ENCODE measurements at regions not wholly inside any gene's neighbourhood (a gene's known extent, or its start where the extent isn't known, plus 50 kb on each side); places are given as distances from the start of the nearest gene placed in this dataset.

DNA sequence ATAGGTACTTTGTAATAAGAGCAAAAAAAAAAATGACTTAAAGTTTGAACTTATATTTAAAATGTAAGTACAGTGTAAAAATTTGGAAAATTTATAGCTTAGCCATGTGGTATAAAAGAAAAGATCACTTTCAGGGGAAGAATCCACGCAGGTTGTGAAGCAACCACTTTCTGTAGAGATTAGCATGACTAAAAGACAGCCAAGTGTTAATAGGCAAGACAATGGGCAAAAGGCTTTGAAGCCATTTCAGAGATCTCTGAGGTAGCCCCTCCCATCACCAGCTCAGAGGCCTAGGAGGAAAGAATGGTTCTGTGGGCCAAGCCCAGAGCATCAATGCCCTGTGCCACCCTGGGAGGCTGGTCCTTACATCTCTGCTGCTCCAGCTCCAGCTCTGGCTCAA lies 346.3 kb upstream of the CHD1 start:
- ChIA-PET POLR2A (no interaction called here), CTCF (no interaction called here)
- Mint-ChIP-seq H3K9me3 (peaks cover 24% of the 10 kb centered on the region), H3K27ac (no peak overlapping the region), H3K27me3 (ENCODE audit: low read depth) (no peaks in the 10 kb centered on the region; the same call in 1 of the 2 replicates), H3K36me3 (peaks cover 7% of the 10 kb centered on the region; the same call in 1 of the 2 replicates), H3K4me1 (no peaks in the 10 kb centered on the region), H3K4me3 (no peak overlapping the region)
- ATAC-seq (no peak; the same call in 1 of the 2 replicates), DNase-seq (ENCODE audit: low spot score) (no peak)
- TF ChIP-seq TEAD1 (CRISPR knock-in tag; IDR thresholded peaks at IDR 0.05) (no peak), IRF1 (CRISPR knock-in tag; IDR thresholded peaks at IDR 0.05) (no peak), HMGXB4 (CRISPR knock-in tag; IDR thresholded peaks at IDR 0.05) (no peak), TEAD4 (CRISPR knock-in tag; IDR thresholded peaks at IDR 0.05) (no peak), ZBTB43 (CRISPR knock-in tag; IDR thresholded peaks at IDR 0.05) (no peak), JUN (CRISPR knock-in tag; IDR thresholded peaks at IDR 0.05) (no peak)
- TF ChIP-seq, protein P1, sequence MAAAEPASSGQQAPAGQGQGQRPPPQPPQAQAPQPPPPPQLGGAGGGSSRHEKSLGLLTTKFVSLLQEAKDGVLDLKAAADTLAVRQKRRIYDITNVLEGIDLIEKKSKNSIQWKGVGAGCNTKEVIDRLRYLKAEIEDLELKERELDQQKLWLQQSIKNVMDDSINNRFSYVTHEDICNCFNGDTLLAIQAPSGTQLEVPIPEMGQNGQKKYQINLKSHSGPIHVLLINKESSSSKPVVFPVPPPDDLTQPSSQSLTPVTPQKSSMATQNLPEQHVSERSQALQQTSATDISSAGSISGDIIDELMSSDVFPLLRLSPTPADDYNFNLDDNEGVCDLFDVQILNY (CRISPR knock-in tag; IDR thresholded peaks at IDR 0.05), result no peak

- Mint-ChIP-seq H3K27me3 (ENCODE audit: low read depth) (no peaks in the 10 kb centered on the region; the same call in 1 of the 2 replicates), H3K36me3 (peaks cover 7% of the 10 kb centered on the region; the same call in 1 of the 2 replicates), H3K27ac (no peak overlapping the region), H3K9me3 (peaks cover 24% of the 10 kb centered on the region), H3K4me3 (no peak overlapping the region), H3K4me1 (no peaks in the 10 kb centered on the region)
- ChIA-PET POLR2A (no interaction called here), CTCF (no interaction called here)
- no peak for ATAC-seq
- DNase-seq (ENCODE audit: low spot score), result no peak
- no peak for TF ChIP-seq ARID4B (CRISPR knock-in tag; IDR thresholded peaks at IDR 0.05; ENCODE audit: borderline replicate concordance)
- no peak for TF ChIP-seq NFE2L1 (CRISPR knock-in tag; IDR thresholded peaks at IDR 0.05)
- TF ChIP-seq, protein P2, sequence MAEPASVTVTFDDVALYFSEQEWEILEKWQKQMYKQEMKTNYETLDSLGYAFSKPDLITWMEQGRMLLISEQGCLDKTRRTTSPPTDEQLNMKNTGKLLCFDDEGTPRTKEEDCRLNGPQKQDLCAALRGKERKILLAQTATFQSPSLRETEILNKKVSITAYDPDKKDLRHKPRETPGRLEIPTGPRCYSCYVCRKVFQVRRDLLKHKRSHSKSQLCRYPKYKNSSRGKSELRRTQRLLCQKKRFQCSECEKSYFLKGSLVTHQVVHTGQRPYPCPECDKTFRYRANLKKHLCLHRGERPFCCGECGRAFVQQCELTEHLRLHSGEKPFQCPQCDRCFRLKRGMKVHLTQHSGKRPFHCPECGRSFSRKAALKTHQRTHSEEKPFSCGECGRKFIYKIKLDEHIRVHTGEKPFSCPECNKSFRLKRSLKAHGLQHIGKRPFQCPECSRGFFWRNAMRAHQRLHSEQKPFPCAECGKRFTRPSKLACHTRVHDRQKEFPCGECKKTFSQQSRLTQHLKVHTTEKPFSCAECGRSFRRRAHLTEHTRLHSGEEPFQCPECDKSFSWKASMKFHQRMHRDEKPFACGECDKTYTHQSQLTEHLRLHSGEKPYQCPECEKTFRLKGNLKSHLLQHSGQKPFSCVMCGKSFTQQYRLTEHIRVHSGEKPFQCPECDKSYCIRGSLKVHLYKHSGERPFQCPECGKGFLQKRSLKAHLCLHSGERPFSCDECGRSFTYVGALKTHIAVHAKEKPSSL (CRISPR knock-in tag; conservative IDR thresholded peaks at IDR 0.05), result no peak
- TF ChIP-seq GRHL2 (CRISPR knock-in tag; IDR thresholded peaks at IDR 0.05; ENCODE audit: insufficient replicate concordance, severe bottlenecking), result no peak
- no peak for TF ChIP-seq FOXK1 (CRISPR knock-in tag; IDR thresholded peaks at IDR 0.05)
- TF ChIP-seq TCF7 (CRISPR knock-in tag; IDR thresholded peaks at IDR 0.05; ENCODE audit: low read depth), result no peak
- no peak for TF ChIP-seq HMGXB4 (CRISPR knock-in tag; IDR thresholded peaks at IDR 0.05)
- TF ChIP-seq, protein P3, sequence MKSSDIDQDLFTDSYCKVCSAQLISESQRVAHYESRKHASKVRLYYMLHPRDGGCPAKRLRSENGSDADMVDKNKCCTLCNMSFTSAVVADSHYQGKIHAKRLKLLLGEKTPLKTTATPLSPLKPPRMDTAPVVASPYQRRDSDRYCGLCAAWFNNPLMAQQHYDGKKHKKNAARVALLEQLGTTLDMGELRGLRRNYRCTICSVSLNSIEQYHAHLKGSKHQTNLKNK (CRISPR knock-in tag; IDR thresholded peaks at IDR 0.05), result no peak
- TF ChIP-seq ZNF671 (CRISPR knock-in tag; IDR thresholded peaks at IDR 0.05), result no peak
- TF ChIP-seq TEAD1 (CRISPR knock-in tag; IDR thresholded peaks at IDR 0.05), result no peak
- TF ChIP-seq, protein P4, sequence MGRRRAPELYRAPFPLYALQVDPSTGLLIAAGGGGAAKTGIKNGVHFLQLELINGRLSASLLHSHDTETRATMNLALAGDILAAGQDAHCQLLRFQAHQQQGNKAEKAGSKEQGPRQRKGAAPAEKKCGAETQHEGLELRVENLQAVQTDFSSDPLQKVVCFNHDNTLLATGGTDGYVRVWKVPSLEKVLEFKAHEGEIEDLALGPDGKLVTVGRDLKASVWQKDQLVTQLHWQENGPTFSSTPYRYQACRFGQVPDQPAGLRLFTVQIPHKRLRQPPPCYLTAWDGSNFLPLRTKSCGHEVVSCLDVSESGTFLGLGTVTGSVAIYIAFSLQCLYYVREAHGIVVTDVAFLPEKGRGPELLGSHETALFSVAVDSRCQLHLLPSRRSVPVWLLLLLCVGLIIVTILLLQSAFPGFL (CRISPR knock-in tag; IDR thresholded peaks at IDR 0.05; ENCODE audit: borderline replicate concordance), result no peak
Observed at GRCh38 chr5:99272576-99272975, 343.8 kb upstream of the CHD1 start.

Data from WTC11 (cell line).